Activated T-cell treated with anti-CD3 and anti-CD28 coated beads for 1 hour (primary cell): ENCODE measurements at regions not wholly inside any gene's neighbourhood (a gene's known extent, or its start where the extent isn't known, plus 50 kb on each side); places are given as distances from the start of the nearest gene placed in this dataset.
"Not testable (repeated sequence)": the region's sequence is repeated elsewhere in the genome, so short reads cannot be mapped to it uniquely, and the experiment has no call there.

Source experiments
- DNase-seq: peaks from one replicate; pipeline ENCODE4 v3.0.0-alpha.2; 2020; ENCODE audit warnings: low read depth

DNA sequence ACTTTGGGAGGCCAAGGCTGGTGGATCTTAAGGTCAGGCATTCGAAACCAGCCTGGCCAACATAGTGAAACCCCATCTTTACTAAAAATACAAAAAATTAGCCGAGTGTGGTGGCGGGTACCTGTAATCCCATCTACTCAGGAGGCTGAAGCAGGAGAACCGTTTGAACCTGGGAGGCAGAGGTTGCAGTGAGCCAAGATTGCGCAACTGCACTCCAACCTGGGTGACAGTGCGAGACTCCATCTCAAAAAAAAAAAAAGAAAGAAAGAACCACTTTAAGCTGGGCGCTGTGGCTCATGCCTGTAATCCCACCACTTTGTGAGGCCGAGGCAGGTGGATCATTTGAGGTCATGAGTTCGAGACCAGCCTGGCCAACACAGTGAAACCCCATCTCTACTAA lies 119.8 kb upstream of the NETO1 start:
- DNase-seq: not testable (repeated sequence)

DNA sequence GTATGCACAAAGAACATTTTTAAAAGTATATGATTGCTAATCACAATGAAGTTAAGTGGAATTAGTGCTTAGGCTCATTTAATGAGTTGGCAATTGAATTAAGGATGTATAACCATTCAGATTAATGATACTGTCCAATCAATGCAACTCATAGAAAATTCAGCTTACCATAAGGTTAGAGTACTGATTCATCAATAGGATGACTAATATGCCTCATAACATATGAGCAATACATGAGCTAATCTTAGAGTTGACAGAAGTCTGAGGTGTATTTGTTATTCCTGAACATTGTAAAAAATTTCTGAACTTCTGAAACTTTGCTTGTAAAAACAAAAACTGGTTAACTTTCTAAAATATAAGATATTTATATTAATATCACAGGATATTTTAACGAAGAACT lies 118.3 kb upstream of the NETO1 start:
- no peak for DNase-seq

DNA sequence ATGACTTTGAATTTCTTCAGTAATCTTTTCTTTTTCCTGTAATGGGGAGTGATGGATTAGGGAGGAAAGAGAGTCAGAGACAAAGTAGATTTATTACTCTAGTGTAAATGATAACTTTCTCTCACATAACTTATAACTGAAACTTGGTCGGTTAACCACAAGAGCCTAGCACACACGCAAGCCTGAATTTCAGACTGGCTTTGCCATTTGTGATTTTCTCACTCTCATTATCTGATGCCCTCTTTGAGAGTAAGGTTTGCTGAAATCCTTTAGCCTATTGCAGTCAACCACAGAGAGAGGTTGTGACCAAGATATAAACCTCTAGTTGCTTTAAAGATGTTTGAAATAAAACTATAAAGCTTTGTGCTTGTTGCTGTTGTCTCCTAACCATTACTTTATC lies 117.9 kb upstream of the NETO1 start:
- DNase-seq: no peak

DNA sequence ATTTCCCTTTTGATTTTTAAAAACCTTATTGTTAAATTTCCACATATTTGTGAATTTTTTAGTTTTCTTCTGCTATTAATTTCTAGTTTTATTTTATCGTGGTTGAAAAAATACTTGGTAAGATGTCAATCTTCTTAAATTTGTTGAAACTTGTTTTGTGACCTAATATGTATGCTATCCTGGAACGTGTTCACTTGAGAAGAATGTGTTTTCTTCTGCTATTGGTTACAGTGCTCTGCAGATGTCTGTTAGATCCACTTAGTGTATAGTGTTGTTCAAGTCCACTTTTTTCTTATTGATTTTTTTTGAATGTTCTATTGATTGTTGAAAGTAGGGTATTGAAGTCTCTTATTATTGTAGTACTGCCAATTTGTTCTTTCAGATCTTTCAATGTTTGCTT lies 116.5 kb upstream of the NETO1 start:
- no peak for DNase-seq

DNA sequence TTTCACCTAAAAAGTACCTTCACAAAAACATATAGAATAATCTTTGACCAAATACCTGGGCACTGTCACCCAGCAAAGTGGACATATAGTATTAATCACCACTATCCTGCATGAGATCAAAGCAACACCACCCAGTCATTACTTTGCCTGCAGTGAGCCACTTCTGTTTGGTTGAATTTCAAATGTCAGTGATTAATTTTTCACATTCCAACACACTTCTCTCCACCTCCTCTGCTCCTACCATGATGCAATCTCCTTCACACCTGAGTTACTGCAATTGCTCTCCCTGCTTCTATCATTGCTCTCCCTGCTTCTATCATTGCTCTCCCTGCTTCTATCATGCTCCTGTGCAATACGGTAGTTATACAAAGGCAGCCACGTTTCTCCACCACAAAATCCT lies 106.1 kb upstream of the NETO1 start:
- no peak for DNase-seq

DNA sequence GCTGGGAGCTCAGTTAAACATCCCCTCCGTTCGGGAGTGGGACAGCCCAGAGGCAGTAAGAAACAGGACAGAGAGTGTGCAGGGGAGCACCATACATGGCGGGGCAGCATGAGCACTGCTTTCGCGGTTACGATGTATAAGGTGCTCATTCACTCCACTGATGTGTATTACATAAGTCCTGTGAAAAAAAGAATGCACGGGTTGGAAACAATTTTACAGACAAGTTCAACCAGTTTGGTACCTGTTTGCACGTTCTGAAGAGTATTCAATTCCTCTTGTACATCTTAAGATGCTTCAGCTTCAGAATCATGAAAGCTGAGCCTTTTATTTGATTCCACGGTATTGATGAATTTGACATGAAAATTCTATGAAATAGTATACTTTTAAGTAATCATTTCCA lies 97.8 kb upstream of the NETO1 start:
- no peak for DNase-seq

DNA sequence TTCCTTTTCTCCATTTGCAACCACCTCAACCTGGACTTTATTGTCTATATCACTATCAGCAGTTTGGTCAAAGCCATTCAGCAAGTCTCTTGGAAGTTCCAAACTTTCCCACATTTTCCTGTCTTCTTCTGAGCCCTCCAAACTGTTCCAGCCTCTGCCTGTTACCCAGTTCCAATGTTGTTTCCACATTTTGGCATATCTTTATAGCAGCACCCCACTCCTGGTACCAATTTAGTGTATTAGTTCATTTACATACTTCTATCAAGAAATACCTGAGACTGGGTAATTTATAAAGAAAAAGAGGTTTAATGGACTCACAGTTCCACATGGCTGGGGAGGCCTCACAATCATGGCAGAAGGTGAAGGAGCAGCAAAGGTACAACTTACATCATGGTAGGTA lies 90.4 kb upstream of the NETO1 start:
- not testable (repeated sequence) for DNase-seq

DNA sequence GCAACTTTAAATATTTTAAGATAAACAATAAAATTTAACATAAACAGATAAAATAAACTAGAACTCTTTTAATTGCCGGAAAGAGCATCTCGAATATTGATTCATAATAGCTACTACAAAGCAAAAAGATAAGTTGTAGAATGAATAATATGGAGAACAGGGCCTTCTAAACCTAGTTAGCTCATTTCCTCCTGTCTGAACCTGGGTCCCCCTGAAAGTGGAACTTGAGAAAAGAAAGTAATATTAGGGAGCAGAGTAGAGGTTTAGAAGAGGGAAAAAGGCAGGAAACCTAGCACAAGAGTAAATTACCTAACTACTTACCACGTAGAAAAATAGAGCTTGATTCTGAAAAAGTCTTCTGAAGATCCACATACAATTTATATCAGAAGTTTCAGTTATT lies 80.7 kb upstream of the NETO1 start:
- DNase-seq: no peak

DNA sequence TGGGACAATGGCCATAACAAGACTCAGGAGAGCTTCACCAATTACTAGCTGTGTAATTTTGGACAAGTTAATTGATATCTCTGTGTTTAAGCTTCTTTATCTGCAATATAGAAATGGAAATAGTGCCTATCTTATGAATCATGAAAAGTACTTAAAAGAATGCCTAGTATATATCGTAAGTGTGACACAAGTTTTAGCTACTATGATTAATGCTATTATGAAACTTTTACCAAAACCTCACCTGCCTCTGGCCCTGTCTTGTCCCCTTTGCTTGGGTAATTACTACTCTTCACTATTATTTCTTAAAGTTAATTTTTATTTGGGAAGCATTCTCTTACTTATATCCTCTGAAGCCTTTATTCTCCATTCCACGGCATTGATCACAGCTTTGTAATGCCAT lies 75.0 kb upstream of the NETO1 start:
- DNase-seq: no peak

DNA sequence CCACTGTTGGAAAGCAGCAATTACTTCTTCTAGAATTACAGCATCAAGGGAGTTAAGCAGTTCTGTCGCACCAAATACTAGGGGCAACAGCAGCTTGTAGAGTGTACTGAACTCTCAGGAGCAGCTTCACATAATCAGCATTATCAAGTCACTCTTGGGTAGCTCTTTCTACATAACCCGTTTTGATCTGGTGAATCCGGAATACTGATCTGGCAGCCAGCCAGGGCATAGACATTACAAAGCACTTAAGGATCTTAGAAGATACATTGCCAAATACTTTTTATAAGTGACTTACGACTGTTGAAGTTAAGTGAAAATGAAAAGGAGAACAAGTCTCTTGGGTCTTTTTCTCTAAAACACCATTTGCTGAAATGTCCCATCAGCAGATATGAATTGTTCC lies 73.2 kb upstream of the NETO1 start:
- DNase-seq: no peak

DNA sequence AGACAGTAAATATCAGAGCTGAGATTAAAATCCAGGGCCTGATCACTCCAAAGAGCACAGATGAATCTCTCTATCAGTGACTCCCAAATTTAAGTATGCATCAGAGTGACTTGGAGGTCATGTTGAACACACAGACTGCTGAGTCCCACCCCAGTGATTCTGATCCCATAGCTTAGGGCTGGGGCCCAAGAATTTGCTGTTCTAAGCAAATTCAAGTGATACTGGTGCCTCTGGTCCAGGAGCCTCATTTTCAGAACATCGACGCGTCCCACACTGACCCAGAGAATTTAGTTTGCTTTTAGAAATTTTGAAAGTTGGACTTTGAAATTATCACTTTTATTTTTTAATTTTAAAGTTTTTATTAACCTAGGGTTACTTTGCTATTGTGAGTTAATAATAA lies 72.7 kb upstream of the NETO1 start:
- DNase-seq: no peak

DNA sequence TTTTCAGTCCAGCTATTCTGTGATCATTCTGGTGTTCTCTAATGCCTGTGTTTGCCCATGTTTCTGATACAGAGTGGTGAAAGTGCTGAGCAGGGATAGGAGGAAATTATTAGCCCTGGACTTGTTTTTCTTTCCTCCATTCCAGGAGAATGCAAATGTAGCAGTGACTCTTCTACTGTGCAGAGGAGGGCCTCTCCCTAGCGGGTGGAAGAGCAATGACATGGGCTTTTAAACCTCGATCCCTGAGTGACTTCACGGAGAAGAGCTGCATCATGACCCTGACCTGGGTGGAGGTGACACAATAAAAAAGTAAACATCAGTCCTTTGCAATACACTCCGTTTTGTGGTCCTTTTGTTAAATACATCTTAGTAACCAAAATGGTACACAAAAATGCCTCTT lies 68.0 kb upstream of the NETO1 start:
- DNase-seq: no peak

DNA sequence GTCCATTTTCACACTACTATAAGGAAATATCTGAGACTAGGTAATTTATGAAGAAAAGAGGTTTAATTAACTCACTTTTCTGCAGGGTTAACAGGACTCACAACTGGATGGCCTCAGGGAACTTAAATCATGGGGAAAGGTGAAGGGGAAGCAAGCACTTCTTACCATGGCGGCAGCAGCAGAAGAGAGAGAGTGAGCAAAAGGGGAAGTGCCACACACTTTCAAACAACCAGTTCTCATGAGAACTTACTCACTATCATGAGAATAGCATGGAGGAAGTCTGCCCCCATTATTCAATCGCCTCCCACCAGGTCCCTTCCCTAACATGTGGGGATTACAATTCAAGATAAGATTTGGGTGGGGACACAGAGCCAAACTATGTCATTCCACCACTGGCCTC lies 55.1 kb upstream of the NETO1 start:
- DNase-seq: no peak
